ENCODE measurements at regions not wholly inside any gene's neighbourhood (a gene's known extent, or its start where the extent isn't known, plus 50 kb on each side); places are given as distances from the start of the nearest gene placed in this dataset.

GRCh38 chr16:86357303-86357702, 153.0 kb upstream of the FOXF1 start:
- no peak for ATAC-seq
- Histone ChIP-seq H3K4me1 (no peaks in the 10 kb centered on the region), H3K4me3 (no peak overlapping the region), H3K27me3 (peaks cover 0 to 9% (median 0%) of the 10 kb centered on the region in 4 donors), H3K27ac (no peak overlapping the region), H3K36me3 (no peaks in the 10 kb centered on the region), H3K9me3 (no peaks in the 10 kb centered on the region)
- FAIRE-seq, result no peak
- no peak for TF ChIP-seq CTCF (IDR thresholded peaks at IDR 0.05)
- DNase-seq, result no peak
- intact Hi-C loops (cut with DNase I), result no loop called here
- WGBS, 2 donors, result 63 to 74% methylated on average over 6 of the region's 6 CpGs

GRCh38 chr16:86357950-86358349, 152.4 kb upstream of the FOXF1 start:
- H3K4me1 ChIP-seq, result no peaks in the 10 kb centered on the region
- H3K27ac ChIP-seq, result no peak overlapping the region
- ATAC-seq, result no peak
- no peak for DNase-seq
- no peaks in the 10 kb centered on the region for H3K9me3 ChIP-seq
- 35 to 39% methylated on average over 6 to 7 of the region's 8 CpGs for WGBS, 2 donors
- peaks cover 0 to 9% (median 0%) of the 10 kb centered on the region in 4 donors for H3K27me3 ChIP-seq
- TF ChIP-seq CTCF (IDR thresholded peaks at IDR 0.05), result no peak
- H3K36me3 ChIP-seq, result no peaks in the 10 kb centered on the region
- FAIRE-seq, result no peak
- no peak overlapping the region for H3K4me3 ChIP-seq
- intact Hi-C loops (cut with DNase I), result no loop called here

- no peak for DNase-seq
- no peak for FAIRE-seq
- intact Hi-C loops (cut with DNase I), result no loop called here
- Histone ChIP-seq H3K9me3 (no peaks in the 10 kb centered on the region), H3K4me1 (no peaks in the 10 kb centered on the region), H3K27me3 (peaks cover 0 to 9% (median 2%) of the 10 kb centered on the region in 4 donors), H3K4me3 (no peak overlapping the region), H3K27ac (no peak overlapping the region), H3K36me3 (no peaks in the 10 kb centered on the region)
- WGBS, 2 donors, result 47 to 62% methylated on average over 5 of the region's 5 CpGs
- no peak for ATAC-seq
- TF ChIP-seq CTCF (IDR thresholded peaks at IDR 0.05), result no peak
These were observed 150.8 kb upstream of the FOXF1 start for GRCh38 chr16:86359571-86359970.

GRCh38 chr16:86362155-86362849, 148.0 kb upstream of the FOXF1 start:
- 58 to 73% methylated on average over 9 of the region's 9 CpGs for WGBS, 2 donors
- Histone ChIP-seq H3K27me3 (peaks cover 0 to 9% (median 2%) of the 10 kb centered on the region in 4 donors), H3K9me3 (no peaks in the 10 kb centered on the region), H3K4me3 (no peak overlapping the region), H3K4me1 (no peaks in the 10 kb centered on the region), H3K27ac (no peak overlapping the region), H3K36me3 (no peaks in the 10 kb centered on the region)
- intact Hi-C loops (cut with DNase I), result no loop called here
- DNase-seq (no peak), ATAC-seq (no peak), FAIRE-seq (no peak)
- TF ChIP-seq CTCF (IDR thresholded peaks at IDR 0.05), result no peak

GRCh38 chr16:86363057-86363490, 147.3 kb upstream of the FOXF1 start:
- intact Hi-C loops (cut with DNase I), result no loop called here
- no peak overlapping the region for H3K4me3 ChIP-seq
- FAIRE-seq (no peak), DNase-seq (no peak), ATAC-seq (no peak)
- H3K27me3 ChIP-seq, result peaks cover 0 to 9% (median 2%) of the 10 kb centered on the region in 4 donors
- H3K36me3 ChIP-seq, result no peaks in the 10 kb centered on the region
- 26 to 40% methylated on average over 4 of the region's 4 CpGs for WGBS, 2 donors
- H3K9me3 ChIP-seq, result no peaks in the 10 kb centered on the region
- no peak overlapping the region for H3K27ac ChIP-seq
- H3K4me1 ChIP-seq, result no peaks in the 10 kb centered on the region
- TF ChIP-seq CTCF (IDR thresholded peaks at IDR 0.05), result no peak

Data from pancreas (tissue), 10 donors.